ENCODE measurements at regions not wholly inside any gene's neighbourhood (a gene's known extent, or its start where the extent isn't known, plus 50 kb on each side); places are given as distances from the start of the nearest gene placed in this dataset.
A peak's percentile ranks its signal among the peaks of the same experiment; 100 is the strongest.

- no peak for DNase-seq (ENCODE audit: low spot score)
Observed at GRCh38 chr18:5091741-5092140, 105.3 kb downstream of the AKAIN1 start.

DNA sequence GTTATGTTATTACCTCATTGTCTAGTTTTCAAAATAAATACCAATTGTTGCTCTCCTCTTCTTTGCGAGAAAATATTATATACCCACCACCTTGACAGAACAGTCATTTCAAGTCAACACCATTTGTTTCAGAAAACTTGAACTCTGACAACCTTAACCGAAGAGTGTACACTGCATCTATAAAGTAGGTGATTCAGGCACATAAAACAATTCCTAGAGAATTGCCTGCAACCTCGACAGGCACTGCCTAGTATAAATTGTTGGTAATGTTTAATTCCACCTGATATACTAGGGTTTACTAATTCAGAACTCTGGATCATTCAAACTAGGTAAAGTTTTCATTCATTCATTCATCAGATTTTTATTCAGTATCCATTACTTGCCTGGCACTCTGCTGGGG lies 121.8 kb downstream of the AKAIN1 start:
- no peak for DNase-seq (ENCODE audit: low spot score)

- peak; percentile 12 for DNase-seq (ENCODE audit: low spot score)
Observed at GRCh38 chr18:5073026-5073944, 123.8 kb downstream of the AKAIN1 start.

GRCh38 chr18:5068851-5069250 lies 128.2 kb downstream of the AKAIN1 start:
- no peak for DNase-seq (ENCODE audit: low spot score)

DNA sequence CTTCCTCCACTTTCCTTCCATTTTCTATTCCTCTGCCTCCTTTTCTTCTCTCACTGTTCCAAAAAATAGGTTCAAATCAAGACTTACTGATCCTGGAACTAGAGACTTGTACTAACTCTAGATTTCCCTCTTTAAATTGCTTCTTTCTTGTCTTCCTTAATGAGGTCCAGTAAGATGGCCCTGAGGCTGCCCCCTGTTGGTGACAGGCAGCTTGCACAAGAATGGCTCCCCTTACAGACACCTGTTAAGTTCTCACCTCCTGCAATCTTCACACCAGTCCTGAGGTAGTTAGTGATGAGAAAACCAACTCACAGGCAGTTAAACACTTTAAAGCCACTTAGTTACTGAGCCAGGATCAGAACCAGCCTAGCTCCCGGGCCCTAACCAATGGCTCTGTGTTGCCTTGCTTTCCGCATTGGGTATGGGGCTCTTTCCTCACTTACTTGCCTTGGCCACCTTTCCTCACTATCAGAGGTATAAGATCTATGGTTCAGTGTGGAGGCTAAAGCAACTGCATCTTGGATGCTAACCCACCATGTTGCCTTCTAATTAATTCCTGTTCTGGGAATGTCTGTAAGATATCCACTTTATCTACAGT lies 130.6 kb downstream of the AKAIN1 start:
- no peak for DNase-seq (ENCODE audit: low spot score)

- DNase-seq (ENCODE audit: low spot score), result no peak
Observed at GRCh38 chr18:5065615-5066014, 131.4 kb downstream of the AKAIN1 start.

GRCh38 chr18:5064841-5065370 lies 132.2 kb downstream of the AKAIN1 start:
- no peak for DNase-seq (ENCODE audit: low spot score)

GRCh38 chr18:5061785-5062184 lies 135.3 kb downstream of the AKAIN1 start:
- DNase-seq (ENCODE audit: low spot score), result no peak

GRCh38 chr18:5060543-5060942 lies 136.5 kb downstream of the AKAIN1 start:
- DNase-seq (ENCODE audit: low spot score), result no peak

- DNase-seq (ENCODE audit: low spot score), result no peak
Observed at GRCh38 chr18:5059696-5060032, 137.4 kb downstream of the AKAIN1 start.

GRCh38 chr18:5058768-5059695 lies 138.0 kb downstream of the AKAIN1 start:
- DNase-seq (ENCODE audit: low spot score), result no peak

DNA sequence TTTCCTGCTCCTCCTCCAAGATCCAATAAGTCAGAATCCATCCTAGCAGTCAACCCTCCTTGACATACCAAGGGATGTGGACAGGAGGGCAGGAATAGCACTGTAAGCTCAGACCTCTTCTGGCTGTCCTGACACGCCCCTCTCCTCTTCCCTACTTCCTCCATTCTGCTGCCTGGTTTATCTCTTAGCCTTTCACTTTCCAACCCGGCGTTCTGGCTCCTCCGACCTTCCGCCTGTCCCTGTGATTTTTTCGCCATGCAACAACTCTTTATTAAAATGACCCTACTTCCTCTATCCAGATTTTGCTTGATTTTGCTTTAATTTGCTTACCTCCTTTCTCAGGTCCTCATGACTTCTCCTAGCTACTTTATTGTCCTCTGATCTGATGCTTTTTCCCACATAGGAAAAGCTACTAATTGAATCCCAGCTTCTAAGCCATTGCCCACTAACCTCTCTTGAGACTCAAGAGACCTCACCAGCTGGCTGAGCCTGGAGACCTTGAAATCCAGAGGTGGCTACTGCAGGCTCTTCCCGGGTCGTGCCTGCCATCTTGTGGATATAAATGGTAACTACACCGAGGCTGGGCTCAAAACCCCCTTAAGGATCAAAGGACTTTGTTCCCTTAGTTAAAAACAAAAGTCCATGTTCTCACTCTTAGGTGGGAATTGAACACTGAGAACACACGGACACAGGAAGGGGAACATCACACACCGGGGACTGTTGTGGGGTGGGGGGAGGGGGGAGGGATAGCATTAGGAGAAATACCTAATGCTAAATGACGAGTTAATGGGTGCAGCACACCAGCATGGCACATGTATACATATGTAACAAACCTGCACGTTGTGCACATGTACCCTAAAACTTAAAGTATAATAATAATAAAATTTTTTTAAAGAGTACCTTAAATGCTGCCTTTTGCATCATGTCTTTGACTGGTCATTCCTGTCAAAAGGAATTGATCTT lies 139.4 kb downstream of the AKAIN1 start:
- peak; percentile 42 for DNase-seq (ENCODE audit: low spot score)

- DNase-seq (ENCODE audit: low spot score), result no peak
Observed at GRCh38 chr18:5052491-5052890, 144.6 kb downstream of the AKAIN1 start.

DNA sequence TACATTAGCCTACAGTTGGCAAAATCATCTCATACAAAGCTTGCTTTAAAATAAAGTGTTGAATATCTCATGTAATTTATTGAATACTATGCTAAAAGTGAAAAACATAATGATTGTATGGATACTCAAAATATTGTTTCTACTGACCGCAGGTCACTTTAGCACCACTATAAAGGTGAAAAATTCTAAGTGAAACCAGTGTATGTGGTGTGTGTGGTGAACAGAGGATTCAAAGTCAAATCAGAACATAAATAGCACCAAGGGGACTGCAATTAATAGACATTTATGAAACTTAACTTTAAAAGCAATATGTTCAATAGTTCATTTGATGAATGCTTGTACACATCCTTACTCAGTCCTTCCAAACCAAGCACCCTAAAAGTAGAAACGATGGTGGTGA lies 145.8 kb downstream of the AKAIN1 start:
- no peak for DNase-seq (ENCODE audit: low spot score)

DNA sequence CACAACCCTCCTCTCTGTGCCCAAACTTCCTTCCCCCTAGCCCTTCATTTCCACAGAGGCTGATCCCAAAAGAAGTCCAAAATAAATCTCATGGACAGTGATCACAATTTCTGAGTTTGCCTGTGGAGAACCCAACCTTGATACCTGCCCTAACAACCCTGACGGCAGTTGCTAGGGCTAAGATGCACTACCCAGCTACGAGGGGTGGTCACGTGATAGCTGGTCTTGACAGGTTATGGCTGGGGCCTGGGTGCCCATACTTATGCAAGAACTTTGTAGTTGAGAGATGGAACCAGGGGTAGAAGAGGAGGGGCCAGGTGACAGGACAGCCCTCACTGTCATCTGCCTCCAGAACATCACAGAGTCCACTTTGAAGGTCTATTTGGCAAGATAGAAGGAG lies 147.9 kb downstream of the AKAIN1 start:
- no peak for DNase-seq (ENCODE audit: low spot score)

GRCh38 chr18:5040476-5040875 lies 156.6 kb downstream of the AKAIN1 start:
- no peak for DNase-seq (ENCODE audit: low spot score)

DNA sequence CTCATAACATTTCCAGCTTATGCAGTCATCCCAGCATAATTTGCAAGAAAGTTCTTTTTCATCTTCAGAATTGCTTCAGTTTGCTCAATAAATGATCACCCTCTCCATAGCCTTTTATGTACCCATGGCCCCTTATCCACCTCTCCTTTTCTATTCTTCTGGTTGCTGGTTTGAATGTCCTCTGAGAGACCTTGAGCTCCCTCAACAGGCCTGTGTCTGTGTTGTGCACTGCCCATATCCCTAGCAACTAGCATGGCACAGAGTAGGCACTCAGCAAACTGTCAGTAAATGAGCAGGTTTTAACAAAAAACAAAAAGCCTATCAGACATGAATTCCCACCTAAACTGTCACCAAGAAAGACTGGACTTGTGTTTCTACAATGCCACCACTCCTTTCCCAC lies 160.5 kb downstream of the AKAIN1 start:
- no peak for DNase-seq (ENCODE audit: low spot score)

DNA sequence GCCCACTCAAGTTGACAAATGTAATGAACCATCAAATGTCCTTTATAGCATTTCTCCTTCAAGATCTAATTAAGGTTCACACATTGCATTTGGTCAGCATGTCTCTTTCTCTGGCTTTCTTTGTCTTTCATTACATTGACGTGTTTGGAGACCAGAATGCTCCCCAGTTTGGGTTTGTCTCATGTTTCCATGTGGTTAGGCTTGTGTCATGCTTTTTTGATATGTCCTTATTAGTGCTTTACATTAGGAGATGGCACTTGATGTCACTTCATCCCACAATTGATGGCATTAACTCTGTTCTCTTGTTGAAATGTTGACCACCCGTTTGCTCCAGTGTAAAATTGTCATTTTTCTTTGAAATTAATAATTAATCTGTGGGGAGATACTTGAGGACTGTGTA lies 165.8 kb downstream of the AKAIN1 start:
- no peak for DNase-seq (ENCODE audit: low spot score)

GRCh38 chr18:5030636-5031035 lies 166.4 kb downstream of the AKAIN1 start:
- DNase-seq (ENCODE audit: low spot score), result no peak

DNA sequence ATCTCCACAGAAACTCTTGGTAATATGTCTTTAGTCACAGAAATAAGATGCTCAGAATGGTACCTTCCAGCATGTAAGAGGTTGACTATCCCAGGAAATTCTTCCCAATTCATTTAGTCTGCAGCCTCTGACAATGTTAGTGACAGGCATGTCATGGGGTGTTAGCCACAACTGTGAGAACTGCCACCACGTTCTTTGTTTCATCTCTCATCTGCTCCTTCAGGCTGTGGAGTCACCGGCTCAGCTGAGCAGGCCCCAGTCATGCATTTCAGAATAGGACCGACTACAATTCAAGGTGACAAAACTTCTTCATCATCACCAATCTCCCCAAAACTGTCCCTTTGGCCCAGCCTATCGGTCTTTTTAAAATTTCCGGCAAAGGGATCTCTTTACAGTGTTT lies 167.5 kb downstream of the AKAIN1 start:
- DNase-seq (ENCODE audit: low spot score), result no peak

DNA sequence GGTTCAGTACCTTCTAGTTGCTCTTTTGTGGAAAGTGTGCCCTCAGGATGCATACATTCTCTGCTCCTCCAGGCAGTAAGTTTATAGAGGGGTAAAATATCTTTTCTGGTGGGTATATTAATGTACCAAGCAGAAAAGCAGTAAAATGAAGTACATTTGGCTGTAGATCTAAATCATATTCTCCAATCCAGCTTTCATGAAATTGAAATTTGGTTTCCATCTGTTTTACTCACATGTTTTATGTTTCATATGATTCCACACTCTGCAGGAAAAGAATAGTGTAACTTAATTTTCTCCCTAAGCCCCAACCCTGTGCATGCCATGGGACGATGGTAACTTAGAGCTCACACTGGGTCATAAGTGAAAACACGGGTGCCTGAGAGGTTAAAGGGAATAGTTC lies 172.3 kb downstream of the AKAIN1 start:
- DNase-seq (ENCODE audit: low spot score), result no peak
